ENCODE measurements at regions not wholly inside any gene's neighbourhood (a gene's known extent, or its start where the extent isn't known, plus 50 kb on each side); places are given as distances from the start of the nearest gene placed in this dataset.

DNA sequence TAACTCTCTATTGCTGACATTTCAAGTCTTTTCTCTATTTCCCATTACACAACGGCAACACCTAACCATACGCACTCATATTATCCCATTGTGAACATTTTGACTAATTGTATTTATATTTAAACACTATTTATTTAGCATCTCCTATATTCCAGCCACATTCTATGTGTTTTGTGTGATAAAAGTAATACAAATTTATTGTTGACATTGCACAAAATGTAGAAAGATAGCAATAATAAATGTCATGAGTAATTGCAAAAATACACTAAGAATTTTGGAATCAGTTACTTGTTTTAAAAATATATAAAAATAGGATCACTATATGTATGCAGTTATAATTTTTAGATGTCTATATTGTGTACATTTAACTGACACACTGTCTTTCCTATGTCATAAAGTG lies 413.0 kb upstream of the PTPRD start:
- Histone ChIP-seq H3K4me1 (replicated peaks; ENCODE audit: insufficient read depth) (no peaks in the 10 kb centered on the region), H3F3A (ENCODE audit: insufficient read depth, low read depth) (no peaks in the 10 kb centered on the region), H3K4me2 (no peak overlapping the region), H3K27ac (no peak overlapping the region), H3K79me2 (ENCODE audit: low read depth) (no peaks in the 10 kb centered on the region), H2AFZ (no peak overlapping the region), H3K36me3 (ENCODE audit: low read depth) (no peaks in the 10 kb centered on the region), H3K27me3 (ENCODE audit: insufficient read depth, low read depth) (no peaks in the 10 kb centered on the region), H4K20me1 (ENCODE audit: insufficient read depth) (no peaks in the 10 kb centered on the region), H3K9me2 (ENCODE audit: insufficient read depth) (no peaks in the 10 kb centered on the region), H3K9me3 (ENCODE audit: insufficient read depth, low read depth) (no peaks in the 10 kb centered on the region), H3K4me3 (no peak overlapping the region)
- no peak for DNase-seq
- ChIA-PET POLR2A (ENCODE audit: unreplicated experiment) (no interaction called here), CTCF (no interaction called here)
- intact Hi-C loops (cut with micrococcal nuclease; ENCODE audit: unreplicated experiment), result no loop called here
- BruUV-seq (replicated peaks), result no TSS peak
- no peak for TF ChIP-seq EZH2 (IDR thresholded peaks at IDR 0.05; ENCODE audit: low read depth)
- TF ChIP-seq, protein P1, sequence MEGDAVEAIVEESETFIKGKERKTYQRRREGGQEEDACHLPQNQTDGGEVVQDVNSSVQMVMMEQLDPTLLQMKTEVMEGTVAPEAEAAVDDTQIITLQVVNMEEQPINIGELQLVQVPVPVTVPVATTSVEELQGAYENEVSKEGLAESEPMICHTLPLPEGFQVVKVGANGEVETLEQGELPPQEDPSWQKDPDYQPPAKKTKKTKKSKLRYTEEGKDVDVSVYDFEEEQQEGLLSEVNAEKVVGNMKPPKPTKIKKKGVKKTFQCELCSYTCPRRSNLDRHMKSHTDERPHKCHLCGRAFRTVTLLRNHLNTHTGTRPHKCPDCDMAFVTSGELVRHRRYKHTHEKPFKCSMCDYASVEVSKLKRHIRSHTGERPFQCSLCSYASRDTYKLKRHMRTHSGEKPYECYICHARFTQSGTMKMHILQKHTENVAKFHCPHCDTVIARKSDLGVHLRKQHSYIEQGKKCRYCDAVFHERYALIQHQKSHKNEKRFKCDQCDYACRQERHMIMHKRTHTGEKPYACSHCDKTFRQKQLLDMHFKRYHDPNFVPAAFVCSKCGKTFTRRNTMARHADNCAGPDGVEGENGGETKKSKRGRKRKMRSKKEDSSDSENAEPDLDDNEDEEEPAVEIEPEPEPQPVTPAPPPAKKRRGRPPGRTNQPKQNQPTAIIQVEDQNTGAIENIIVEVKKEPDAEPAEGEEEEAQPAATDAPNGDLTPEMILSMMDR (conservative IDR thresholded peaks at IDR 0.05), result no peak

DNA sequence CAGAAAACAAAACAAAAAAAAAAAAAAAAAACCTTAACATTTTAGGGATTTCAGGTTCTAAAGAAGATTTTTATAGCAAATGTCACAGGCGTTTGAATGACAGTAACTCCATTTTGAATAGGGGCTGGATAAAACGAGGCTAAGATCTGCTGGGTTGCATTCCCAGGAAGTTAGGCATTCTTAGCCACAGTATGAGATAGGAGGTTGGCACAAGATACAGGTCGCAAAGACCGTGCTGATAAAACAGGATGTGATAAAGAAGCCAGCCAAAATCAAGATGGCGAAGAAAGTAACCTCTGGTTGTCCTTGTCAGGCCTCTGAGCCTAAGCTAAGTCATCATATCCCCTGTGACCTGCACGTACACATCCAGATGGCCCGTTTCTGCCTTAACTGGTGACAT lies 425.6 kb upstream of the PTPRD start:
- BruUV-seq (replicated peaks), result no TSS peak
- intact Hi-C loops (cut with micrococcal nuclease; ENCODE audit: unreplicated experiment), result no loop called here
- no peaks in the 10 kb centered on the region for H4K20me1 ChIP-seq (ENCODE audit: insufficient read depth)
- DNase-seq, result no peak
- TF ChIP-seq, protein P1 (conservative IDR thresholded peaks at IDR 0.05), result no peak
- TF ChIP-seq EZH2 (IDR thresholded peaks at IDR 0.05; ENCODE audit: low read depth), result no peak
- no peaks in the 10 kb centered on the region for H3K36me3 ChIP-seq (ENCODE audit: low read depth)
- no peaks in the 10 kb centered on the region for H3K79me2 ChIP-seq (ENCODE audit: low read depth)
- no peak overlapping the region for H3K27ac ChIP-seq
- no peaks in the 10 kb centered on the region for H3K4me1 ChIP-seq (replicated peaks; ENCODE audit: insufficient read depth)
- no peak overlapping the region for H3K4me3 ChIP-seq
- H3K27me3 ChIP-seq (ENCODE audit: insufficient read depth, low read depth), result no peaks in the 10 kb centered on the region
- no peaks in the 10 kb centered on the region for H3K9me2 ChIP-seq (ENCODE audit: insufficient read depth)
- H3K9me3 ChIP-seq (ENCODE audit: insufficient read depth, low read depth), result no peaks in the 10 kb centered on the region
- no peaks in the 10 kb centered on the region for H3F3A ChIP-seq (ENCODE audit: insufficient read depth, low read depth)
- ChIA-PET POLR2A (ENCODE audit: unreplicated experiment) (no interaction called here), CTCF (no interaction called here)
- H3K4me2 ChIP-seq, result no peak overlapping the region
- H2AFZ ChIP-seq, result no peak overlapping the region

DNA sequence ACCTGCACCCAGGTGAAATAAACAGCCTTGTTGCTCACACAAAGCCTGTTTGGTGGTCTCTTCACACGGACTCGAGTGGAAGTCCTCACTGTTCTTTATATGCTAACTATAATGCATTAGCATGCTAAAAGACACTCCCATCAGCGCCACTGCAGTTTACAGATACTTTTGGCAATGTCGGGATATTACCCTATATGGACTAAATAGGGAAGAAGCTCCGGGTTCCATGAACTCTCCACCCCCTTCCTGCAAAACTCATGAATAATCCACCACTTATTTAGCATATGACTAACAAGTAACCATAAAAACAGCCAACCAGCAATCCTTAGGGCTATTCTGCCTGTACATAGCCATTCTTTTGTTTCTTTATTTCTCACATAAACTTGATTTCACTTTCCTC lies 426.2 kb upstream of the PTPRD start:
- Histone ChIP-seq H3K9me2 (ENCODE audit: insufficient read depth) (no peaks in the 10 kb centered on the region), H3K4me2 (no peak overlapping the region), H3K4me1 (replicated peaks; ENCODE audit: insufficient read depth) (no peaks in the 10 kb centered on the region), H3K79me2 (ENCODE audit: low read depth) (no peaks in the 10 kb centered on the region), H3F3A (ENCODE audit: insufficient read depth, low read depth) (no peaks in the 10 kb centered on the region), H3K27me3 (ENCODE audit: insufficient read depth, low read depth) (no peaks in the 10 kb centered on the region), H3K36me3 (ENCODE audit: low read depth) (no peaks in the 10 kb centered on the region), H3K4me3 (no peak overlapping the region), H3K9me3 (ENCODE audit: insufficient read depth, low read depth) (no peaks in the 10 kb centered on the region), H4K20me1 (ENCODE audit: insufficient read depth) (no peaks in the 10 kb centered on the region), H2AFZ (no peak overlapping the region), H3K27ac (no peak overlapping the region)
- ChIA-PET CTCF (no interaction called here), POLR2A (ENCODE audit: unreplicated experiment) (no interaction called here)
- no peak for DNase-seq
- intact Hi-C loops (cut with micrococcal nuclease; ENCODE audit: unreplicated experiment), result no loop called here
- TF ChIP-seq EZH2 (IDR thresholded peaks at IDR 0.05; ENCODE audit: low read depth), result no peak
- TF ChIP-seq, protein P1 (conservative IDR thresholded peaks at IDR 0.05), result no peak
- BruUV-seq (replicated peaks), result no TSS peak

Measured in PC-9 (cell line).